GM13977 (cell line): ENCODE measurements at regions not wholly inside any gene's neighbourhood (a gene's known extent, or its start where the extent isn't known, plus 50 kb on each side); places are given as distances from the start of the nearest gene placed in this dataset.

Source experiments
- DNase-seq: peaks from one replicate; pipeline ENCODE4 v3.0.0; 2012; ENCODE audit warnings: low spot score
- CTCF ChIP-seq: IDR thresholded peaks from 2 replicates; pipeline ENCODE4 v1.5.1; 2012; ENCODE audit warnings: mild to moderate bottlenecking, control low read depth; ENCODE audit not compliant: insufficient read depth; ENCODE audit errors: extremely low read depth, missing control alignments
- in situ Hi-C: fragments of 300-500 bp; cut with MboI; formaldehyde crosslinking; loops from one replicate; pipeline ENCODE4 v1.12.0; 2022; ENCODE audit warnings: low sequenced_read_pairs, low pct_unique_long_range_greater_than_20kb, mixed read lengths, inconsistent platforms; ENCODE audit not compliant: unreplicated experiment

- no peak for DNase-seq
- in situ Hi-C loops = no loop called here
Measured at GRCh38 chr14:87060405-87060804, 932.6 kb downstream of the GALC start.

GRCh38 chr14:87059060-87059839, 933.7 kb downstream of the GALC start:
- no peak for DNase-seq
- in situ Hi-C loops = no loop called here
- no peak for TF ChIP-seq CTCF

More at GRCh38 chr14:87060405-87060804, 932.6 kb downstream of the GALC start:
- TF ChIP-seq CTCF = no peak

GRCh38 chr14:87055007-87055406, 938.0 kb downstream of the GALC start:
- no peak for DNase-seq
- no peak for TF ChIP-seq CTCF
- in situ Hi-C loops = no loop called here

- DNase-seq = no peak
- in situ Hi-C loops = no loop called here
- TF ChIP-seq CTCF = no peak
Measured at GRCh38 chr14:87052646-87053225, 940.2 kb downstream of the GALC start.

- in situ Hi-C loops = no loop called here
- DNase-seq = no peak
- no peak for TF ChIP-seq CTCF
Measured at GRCh38 chr14:87050421-87050820, 942.6 kb downstream of the GALC start.

GRCh38 chr14:87049950-87050349, 943.0 kb downstream of the GALC start:
- no peak for TF ChIP-seq CTCF
- in situ Hi-C loops = no loop called here
- no peak for DNase-seq
